Colonic mucosa (tissue), 4 donors: ENCODE measurements at regions not wholly inside any gene's neighbourhood (a gene's known extent, or its start where the extent isn't known, plus 50 kb on each side); places are given as distances from the start of the nearest gene placed in this dataset.

Experiments
- DNase-seq: peaks from one replicate; pipeline ENCODE4 v3.0.0-alpha.2; 2020
- H3K27ac ChIP-seq: fragments of 200-600 bp; one replicate; pipeline ENCODE4 v1.8.0; 2021
- H3K27me3 ChIP-seq: fragments of 200-600 bp; one replicate; pipeline ENCODE4 v1.8.0; 2021
- H3K36me3 ChIP-seq: fragments of 200-600 bp; one replicate; pipeline ENCODE4 v1.8.0; 2021
- H3K4me1 ChIP-seq: fragments of 200-600 bp; one replicate; pipeline ENCODE4 v1.8.0; 2021; ENCODE audit warnings: mild to moderate bottlenecking
- H3K4me3 ChIP-seq: fragments of 200-600 bp; one replicate; pipeline ENCODE4 v1.8.0; 2021
- H3K9ac ChIP-seq, 2 donors: one replicate each; pipeline ENCODE4 v1.7.0; 2013; ENCODE audit warnings: control low read depth in 2 of 2, low read depth in 2 of 2, low read length in 2 of 2
- H3K9me3 ChIP-seq: fragments of 200-600 bp; one replicate; pipeline ENCODE4 v1.8.0; 2021
- intact Hi-C: fragments of 100-400 bp; cut with DNase I; formaldehyde crosslinking; loops from one replicate; pipeline ENCODE4 v1.14.1; 2022
- TF ChIP-seq, protein P1 (sequence below): fragments of 200-600 bp; IDR thresholded peaks from one replicate; pipeline ENCODE4 v1.8.0; 2022; ENCODE audit warnings: antibody characterized with exemption, mild to moderate bottlenecking
- donor health status: healthy.
- donor health status: DM: no; HTN: no; CAD: no.
- donor health status: DM: no; HTN: no; CAD: no.

DNA sequence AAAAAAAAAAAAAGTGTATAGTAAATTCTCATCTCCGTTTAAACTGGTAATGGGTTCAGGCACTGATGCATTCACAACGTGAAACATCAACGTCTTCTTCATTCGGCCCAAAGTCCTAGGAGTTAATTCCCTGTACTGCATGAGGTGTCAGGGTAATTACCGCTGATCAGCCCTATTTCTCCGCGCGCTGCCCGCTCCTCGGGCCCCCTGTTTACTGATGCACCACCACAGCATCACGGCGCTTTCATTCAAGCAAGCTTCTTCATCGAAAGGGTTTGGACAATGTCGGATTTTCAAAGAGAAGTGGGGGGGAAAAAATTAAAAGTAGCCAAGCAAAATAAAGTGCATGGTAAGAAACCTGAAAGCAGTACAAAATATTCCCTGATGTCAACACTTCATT lies 352.0 kb upstream of the POU3F3 start:
- no peak overlapping the region for H3K27ac ChIP-seq
- H3K27me3 ChIP-seq: no peaks in the 10 kb centered on the region
- H3K4me3 ChIP-seq: no peak overlapping the region
- TF ChIP-seq, protein P1, sequence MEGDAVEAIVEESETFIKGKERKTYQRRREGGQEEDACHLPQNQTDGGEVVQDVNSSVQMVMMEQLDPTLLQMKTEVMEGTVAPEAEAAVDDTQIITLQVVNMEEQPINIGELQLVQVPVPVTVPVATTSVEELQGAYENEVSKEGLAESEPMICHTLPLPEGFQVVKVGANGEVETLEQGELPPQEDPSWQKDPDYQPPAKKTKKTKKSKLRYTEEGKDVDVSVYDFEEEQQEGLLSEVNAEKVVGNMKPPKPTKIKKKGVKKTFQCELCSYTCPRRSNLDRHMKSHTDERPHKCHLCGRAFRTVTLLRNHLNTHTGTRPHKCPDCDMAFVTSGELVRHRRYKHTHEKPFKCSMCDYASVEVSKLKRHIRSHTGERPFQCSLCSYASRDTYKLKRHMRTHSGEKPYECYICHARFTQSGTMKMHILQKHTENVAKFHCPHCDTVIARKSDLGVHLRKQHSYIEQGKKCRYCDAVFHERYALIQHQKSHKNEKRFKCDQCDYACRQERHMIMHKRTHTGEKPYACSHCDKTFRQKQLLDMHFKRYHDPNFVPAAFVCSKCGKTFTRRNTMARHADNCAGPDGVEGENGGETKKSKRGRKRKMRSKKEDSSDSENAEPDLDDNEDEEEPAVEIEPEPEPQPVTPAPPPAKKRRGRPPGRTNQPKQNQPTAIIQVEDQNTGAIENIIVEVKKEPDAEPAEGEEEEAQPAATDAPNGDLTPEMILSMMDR: no peak
- no peaks in the 10 kb centered on the region for H3K36me3 ChIP-seq
- no peaks in the 10 kb centered on the region for H3K9me3 ChIP-seq
- intact Hi-C loops: no loop called here
- no peak overlapping the region for H3K9ac ChIP-seq
- no peak for DNase-seq
- H3K4me1 ChIP-seq: no peaks in the 10 kb centered on the region

DNA sequence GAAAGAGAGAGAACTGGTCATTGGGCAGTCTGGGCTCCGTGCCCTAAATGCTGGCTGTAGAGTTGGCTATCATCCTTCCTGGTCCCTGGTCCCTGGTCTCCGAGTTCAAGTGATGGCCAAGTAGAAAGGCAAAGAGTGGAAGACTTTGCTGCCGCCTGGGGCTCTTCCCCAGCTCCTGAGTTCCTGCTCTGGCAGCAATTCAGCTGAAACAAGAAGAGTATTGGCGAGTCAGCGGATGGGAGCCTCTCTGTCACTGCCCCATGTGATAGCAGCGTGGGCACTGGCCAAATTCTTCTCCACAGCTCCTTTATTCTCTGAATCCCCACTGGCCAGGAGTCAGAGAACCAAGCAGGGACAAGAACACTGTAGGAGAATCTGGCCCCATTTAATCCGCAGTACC lies 351.0 kb upstream of the POU3F3 start:
- H3K27ac ChIP-seq: no peak overlapping the region
- H3K36me3 ChIP-seq: no peaks in the 10 kb centered on the region
- TF ChIP-seq, protein P1: no peak
- intact Hi-C loops: no loop called here
- no peaks in the 10 kb centered on the region for H3K27me3 ChIP-seq
- H3K9me3 ChIP-seq: no peaks in the 10 kb centered on the region
- no peak overlapping the region for H3K9ac ChIP-seq
- no peak overlapping the region for H3K4me3 ChIP-seq
- H3K4me1 ChIP-seq: no peaks in the 10 kb centered on the region
- DNase-seq: no peak

DNA sequence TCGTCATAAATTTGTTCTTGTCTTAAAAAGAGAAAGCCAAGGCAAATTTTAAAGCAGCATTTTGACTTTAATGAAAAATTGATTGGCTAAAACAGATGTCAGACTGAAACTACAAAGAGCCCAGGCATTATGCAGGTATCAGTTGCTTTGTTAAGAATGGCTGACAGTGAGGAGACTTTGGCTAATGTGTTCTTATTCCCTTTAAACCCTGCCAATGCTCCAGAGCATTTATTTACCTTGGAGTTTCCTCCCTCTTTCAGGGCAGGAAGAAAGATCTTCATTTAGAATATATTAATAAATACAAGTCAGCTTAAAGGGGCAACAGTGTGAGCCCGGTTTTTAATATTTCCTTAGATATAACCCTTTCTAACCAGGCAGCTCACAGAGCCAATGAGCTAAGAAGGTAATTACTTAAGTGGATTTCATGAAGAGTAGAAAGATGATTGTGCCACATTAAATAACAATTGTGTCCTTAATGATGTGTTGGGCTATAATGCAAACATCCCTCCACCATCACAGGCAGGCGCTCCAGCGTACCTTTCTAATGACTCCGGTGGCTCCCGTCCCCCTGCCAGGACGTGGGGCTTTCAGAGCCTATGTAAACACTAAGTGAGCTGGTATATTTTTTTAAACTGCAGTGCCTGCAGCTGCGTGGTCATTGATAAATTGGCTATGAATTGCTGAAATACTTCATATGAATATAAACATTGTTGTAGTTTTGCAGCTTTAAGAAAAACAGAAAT lies 349.4 kb upstream of the POU3F3 start:
- intact Hi-C loops: no loop called here
- no peak for DNase-seq
- no peaks in the 10 kb centered on the region for H3K36me3 ChIP-seq
- no peak overlapping the region for H3K4me3 ChIP-seq
- no peaks in the 10 kb centered on the region for H3K9me3 ChIP-seq
- H3K4me1 ChIP-seq: no peaks in the 10 kb centered on the region
- TF ChIP-seq, protein P1: no peak
- no peak overlapping the region for H3K9ac ChIP-seq
- no peak overlapping the region for H3K27ac ChIP-seq
- no peaks in the 10 kb centered on the region for H3K27me3 ChIP-seq

DNA sequence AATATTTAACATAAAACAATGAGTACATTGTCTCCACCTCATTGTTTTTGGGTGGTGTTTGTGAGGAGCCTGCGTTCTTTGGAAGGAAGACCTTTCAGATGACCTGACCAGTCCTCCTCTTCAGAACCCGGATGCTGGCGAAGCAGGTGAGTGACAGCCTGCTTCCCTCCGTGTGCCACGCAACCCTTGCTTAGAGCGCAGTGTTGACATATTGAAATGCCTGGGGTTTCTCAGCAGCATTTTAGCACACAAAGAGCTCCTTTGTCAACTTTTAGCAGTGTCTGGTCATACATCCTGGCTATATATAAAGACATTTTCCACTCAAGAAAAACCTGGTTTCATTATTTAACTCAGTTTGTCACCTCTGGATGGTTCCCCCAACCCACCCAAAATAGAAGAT lies 335.7 kb upstream of the POU3F3 start:
- Histone ChIP-seq H3K9me3 (no peaks in the 10 kb centered on the region), H3K4me1 (no peaks in the 10 kb centered on the region), H3K27me3 (no peaks in the 10 kb centered on the region), H3K4me3 (no peak overlapping the region), H3K36me3 (no peaks in the 10 kb centered on the region), H3K9ac (no peak overlapping the region), H3K27ac (no peak overlapping the region)
- no peak for DNase-seq
- intact Hi-C loops: no loop called here
- TF ChIP-seq, protein P1: no peak

DNA sequence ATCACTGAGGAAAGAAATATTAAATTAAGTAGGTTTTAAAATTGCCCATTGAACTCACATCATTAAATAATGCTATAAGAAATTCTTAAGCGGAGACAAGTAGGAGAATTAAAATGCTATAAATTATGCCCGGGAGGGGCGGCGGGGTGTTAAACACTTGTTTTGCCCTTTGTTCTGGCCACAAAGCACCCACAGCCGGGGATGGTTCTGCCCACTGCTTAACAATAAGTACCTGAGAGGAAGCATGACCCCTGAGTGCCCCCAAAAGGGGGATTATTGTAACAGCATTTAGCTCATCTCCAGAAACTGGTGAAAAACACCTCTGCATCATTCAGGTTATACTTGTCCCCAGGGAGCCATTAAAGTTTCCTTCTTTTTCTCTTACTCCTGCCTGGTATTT lies 332.7 kb upstream of the POU3F3 start:
- TF ChIP-seq, protein P1: no peak
- Histone ChIP-seq H3K36me3 (no peaks in the 10 kb centered on the region), H3K4me1 (no peaks in the 10 kb centered on the region), H3K4me3 (no peak overlapping the region), H3K9ac (no peak overlapping the region), H3K9me3 (no peaks in the 10 kb centered on the region), H3K27me3 (no peaks in the 10 kb centered on the region), H3K27ac (no peak overlapping the region)
- no peak for DNase-seq
- intact Hi-C loops: no loop called here
